GM23338 (cell line): ENCODE measurements at regions not wholly inside any gene's neighbourhood (a gene's known extent, or its start where the extent isn't known, plus 50 kb on each side); places are given as distances from the start of the nearest gene placed in this dataset.

ENCODE experiments used
- CREB1 ChIP-seq: fragments of 250-450 bp; sonication (Bioruptor Pico); IDR thresholded peaks from 2 replicates; pipeline ENCODE4 v1.5.0; 2020; ENCODE audit warnings: low read depth, mild to moderate bottlenecking, moderate library complexity
- EZH2 ChIP-seq: fragments of 200-600 bp; sonication (generic); IDR thresholded peaks from one replicate; pipeline ENCODE4 v1.8.0; 2017; ENCODE audit warnings: antibody characterized with exemption, mild to moderate bottlenecking, low read depth; ENCODE audit not compliant: unreplicated experiment
- EZH2phosphoT487 ChIP-seq: fragments of 200-600 bp; sonication (generic); IDR thresholded peaks from one replicate; pipeline ENCODE4 v1.8.1; 2018; ENCODE audit warnings: antibody characterized with exemption; ENCODE audit not compliant: unreplicated experiment
- JUNB ChIP-seq: IDR thresholded peaks from one replicate; pipeline ENCODE4 v1.6.1; 2016; ENCODE audit warnings: antibody characterized with exemption; ENCODE audit not compliant: unreplicated experiment
- NANOG ChIP-seq: IDR thresholded peaks from 2 replicates; pipeline ENCODE4 v1.6.1; 2016; ENCODE audit warnings: antibody characterized with exemption, borderline replicate concordance
- POLR2AphosphoS5 ChIP-seq: IDR thresholded peaks from 2 replicates; pipeline ENCODE4 v1.6.1; 2016; ENCODE audit warnings: antibody characterized with exemption, low read depth
- ZNF114 ChIP-seq: fragments of 250-450 bp; sonication (Bioruptor Pico); IDR thresholded peaks from 2 replicates; pipeline ENCODE4 v1.5.0; 2020; ENCODE audit warnings: mild to moderate bottlenecking, moderate library complexity
- TF ChIP-seq, protein P1 (sequence below), 2 experiments: fragments of 200-600 bp in 1 of 2; sonication (generic) in 1 of 2; conservative IDR thresholded peaks; 2 replicates each; pipeline versions ENCODE4 v1.5.1 to v1.6.1; 2016 to 2017; ENCODE audit warnings: antibody characterized with exemption in 2 of 2, low read depth in 2 of 2, mild to moderate bottlenecking in 2 of 2, moderate library complexity in 1 of 2
- TF ChIP-seq, protein P2 (sequence below): IDR thresholded peaks from one replicate; pipeline ENCODE4 v1.6.1; 2018; ENCODE audit warnings: antibody characterized with exemption; ENCODE audit not compliant: unreplicated experiment
- TF ChIP-seq, protein P3 (sequence below): fragments of 250-450 bp; sonication (Bioruptor Pico); IDR thresholded peaks from 2 replicates; pipeline ENCODE4 v1.5.0; 2020; ENCODE audit warnings: mild to moderate bottlenecking, moderate library complexity

DNA sequence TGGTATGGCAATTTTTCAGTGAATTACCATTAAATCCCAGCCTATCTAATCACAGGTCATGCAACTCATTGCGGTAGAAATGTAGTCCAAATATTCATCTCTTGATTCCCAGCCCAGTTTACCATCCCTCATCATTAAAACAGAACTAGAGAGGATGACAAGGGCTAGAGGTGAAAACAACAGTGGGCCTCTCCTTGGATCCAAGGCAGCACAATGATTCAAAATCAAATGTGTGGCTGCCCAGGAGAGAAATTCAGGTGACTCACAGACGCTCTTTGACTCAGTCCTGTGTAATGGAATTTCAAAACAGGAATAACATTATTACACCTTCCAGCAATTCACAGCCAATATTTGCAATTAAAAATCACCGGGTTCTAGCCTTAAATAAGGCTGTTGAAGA lies 246.5 kb downstream of the TBL1XR1 start:
- TF ChIP-seq, protein P1, sequence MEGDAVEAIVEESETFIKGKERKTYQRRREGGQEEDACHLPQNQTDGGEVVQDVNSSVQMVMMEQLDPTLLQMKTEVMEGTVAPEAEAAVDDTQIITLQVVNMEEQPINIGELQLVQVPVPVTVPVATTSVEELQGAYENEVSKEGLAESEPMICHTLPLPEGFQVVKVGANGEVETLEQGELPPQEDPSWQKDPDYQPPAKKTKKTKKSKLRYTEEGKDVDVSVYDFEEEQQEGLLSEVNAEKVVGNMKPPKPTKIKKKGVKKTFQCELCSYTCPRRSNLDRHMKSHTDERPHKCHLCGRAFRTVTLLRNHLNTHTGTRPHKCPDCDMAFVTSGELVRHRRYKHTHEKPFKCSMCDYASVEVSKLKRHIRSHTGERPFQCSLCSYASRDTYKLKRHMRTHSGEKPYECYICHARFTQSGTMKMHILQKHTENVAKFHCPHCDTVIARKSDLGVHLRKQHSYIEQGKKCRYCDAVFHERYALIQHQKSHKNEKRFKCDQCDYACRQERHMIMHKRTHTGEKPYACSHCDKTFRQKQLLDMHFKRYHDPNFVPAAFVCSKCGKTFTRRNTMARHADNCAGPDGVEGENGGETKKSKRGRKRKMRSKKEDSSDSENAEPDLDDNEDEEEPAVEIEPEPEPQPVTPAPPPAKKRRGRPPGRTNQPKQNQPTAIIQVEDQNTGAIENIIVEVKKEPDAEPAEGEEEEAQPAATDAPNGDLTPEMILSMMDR (conservative IDR thresholded peaks at IDR 0.05; ENCODE audit: low read depth in 2 of 2) = no peak
- TF ChIP-seq EZH2 = no peak
- no peak for TF ChIP-seq CREB1 (CRISPR knock-in tag)
- no peak for TF ChIP-seq EZH2phosphoT487
- no peak for TF ChIP-seq POLR2AphosphoS5
- TF ChIP-seq, protein P2, sequence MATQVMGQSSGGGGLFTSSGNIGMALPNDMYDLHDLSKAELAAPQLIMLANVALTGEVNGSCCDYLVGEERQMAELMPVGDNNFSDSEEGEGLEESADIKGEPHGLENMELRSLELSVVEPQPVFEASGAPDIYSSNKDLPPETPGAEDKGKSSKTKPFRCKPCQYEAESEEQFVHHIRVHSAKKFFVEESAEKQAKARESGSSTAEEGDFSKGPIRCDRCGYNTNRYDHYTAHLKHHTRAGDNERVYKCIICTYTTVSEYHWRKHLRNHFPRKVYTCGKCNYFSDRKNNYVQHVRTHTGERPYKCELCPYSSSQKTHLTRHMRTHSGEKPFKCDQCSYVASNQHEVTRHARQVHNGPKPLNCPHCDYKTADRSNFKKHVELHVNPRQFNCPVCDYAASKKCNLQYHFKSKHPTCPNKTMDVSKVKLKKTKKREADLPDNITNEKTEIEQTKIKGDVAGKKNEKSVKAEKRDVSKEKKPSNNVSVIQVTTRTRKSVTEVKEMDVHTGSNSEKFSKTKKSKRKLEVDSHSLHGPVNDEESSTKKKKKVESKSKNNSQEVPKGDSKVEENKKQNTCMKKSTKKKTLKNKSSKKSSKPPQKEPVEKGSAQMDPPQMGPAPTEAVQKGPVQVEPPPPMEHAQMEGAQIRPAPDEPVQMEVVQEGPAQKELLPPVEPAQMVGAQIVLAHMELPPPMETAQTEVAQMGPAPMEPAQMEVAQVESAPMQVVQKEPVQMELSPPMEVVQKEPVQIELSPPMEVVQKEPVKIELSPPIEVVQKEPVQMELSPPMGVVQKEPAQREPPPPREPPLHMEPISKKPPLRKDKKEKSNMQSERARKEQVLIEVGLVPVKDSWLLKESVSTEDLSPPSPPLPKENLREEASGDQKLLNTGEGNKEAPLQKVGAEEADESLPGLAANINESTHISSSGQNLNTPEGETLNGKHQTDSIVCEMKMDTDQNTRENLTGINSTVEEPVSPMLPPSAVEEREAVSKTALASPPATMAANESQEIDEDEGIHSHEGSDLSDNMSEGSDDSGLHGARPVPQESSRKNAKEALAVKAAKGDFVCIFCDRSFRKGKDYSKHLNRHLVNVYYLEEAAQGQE = no peak
- no peak for TF ChIP-seq JUNB
- TF ChIP-seq NANOG = no peak
- TF ChIP-seq, protein P3, sequence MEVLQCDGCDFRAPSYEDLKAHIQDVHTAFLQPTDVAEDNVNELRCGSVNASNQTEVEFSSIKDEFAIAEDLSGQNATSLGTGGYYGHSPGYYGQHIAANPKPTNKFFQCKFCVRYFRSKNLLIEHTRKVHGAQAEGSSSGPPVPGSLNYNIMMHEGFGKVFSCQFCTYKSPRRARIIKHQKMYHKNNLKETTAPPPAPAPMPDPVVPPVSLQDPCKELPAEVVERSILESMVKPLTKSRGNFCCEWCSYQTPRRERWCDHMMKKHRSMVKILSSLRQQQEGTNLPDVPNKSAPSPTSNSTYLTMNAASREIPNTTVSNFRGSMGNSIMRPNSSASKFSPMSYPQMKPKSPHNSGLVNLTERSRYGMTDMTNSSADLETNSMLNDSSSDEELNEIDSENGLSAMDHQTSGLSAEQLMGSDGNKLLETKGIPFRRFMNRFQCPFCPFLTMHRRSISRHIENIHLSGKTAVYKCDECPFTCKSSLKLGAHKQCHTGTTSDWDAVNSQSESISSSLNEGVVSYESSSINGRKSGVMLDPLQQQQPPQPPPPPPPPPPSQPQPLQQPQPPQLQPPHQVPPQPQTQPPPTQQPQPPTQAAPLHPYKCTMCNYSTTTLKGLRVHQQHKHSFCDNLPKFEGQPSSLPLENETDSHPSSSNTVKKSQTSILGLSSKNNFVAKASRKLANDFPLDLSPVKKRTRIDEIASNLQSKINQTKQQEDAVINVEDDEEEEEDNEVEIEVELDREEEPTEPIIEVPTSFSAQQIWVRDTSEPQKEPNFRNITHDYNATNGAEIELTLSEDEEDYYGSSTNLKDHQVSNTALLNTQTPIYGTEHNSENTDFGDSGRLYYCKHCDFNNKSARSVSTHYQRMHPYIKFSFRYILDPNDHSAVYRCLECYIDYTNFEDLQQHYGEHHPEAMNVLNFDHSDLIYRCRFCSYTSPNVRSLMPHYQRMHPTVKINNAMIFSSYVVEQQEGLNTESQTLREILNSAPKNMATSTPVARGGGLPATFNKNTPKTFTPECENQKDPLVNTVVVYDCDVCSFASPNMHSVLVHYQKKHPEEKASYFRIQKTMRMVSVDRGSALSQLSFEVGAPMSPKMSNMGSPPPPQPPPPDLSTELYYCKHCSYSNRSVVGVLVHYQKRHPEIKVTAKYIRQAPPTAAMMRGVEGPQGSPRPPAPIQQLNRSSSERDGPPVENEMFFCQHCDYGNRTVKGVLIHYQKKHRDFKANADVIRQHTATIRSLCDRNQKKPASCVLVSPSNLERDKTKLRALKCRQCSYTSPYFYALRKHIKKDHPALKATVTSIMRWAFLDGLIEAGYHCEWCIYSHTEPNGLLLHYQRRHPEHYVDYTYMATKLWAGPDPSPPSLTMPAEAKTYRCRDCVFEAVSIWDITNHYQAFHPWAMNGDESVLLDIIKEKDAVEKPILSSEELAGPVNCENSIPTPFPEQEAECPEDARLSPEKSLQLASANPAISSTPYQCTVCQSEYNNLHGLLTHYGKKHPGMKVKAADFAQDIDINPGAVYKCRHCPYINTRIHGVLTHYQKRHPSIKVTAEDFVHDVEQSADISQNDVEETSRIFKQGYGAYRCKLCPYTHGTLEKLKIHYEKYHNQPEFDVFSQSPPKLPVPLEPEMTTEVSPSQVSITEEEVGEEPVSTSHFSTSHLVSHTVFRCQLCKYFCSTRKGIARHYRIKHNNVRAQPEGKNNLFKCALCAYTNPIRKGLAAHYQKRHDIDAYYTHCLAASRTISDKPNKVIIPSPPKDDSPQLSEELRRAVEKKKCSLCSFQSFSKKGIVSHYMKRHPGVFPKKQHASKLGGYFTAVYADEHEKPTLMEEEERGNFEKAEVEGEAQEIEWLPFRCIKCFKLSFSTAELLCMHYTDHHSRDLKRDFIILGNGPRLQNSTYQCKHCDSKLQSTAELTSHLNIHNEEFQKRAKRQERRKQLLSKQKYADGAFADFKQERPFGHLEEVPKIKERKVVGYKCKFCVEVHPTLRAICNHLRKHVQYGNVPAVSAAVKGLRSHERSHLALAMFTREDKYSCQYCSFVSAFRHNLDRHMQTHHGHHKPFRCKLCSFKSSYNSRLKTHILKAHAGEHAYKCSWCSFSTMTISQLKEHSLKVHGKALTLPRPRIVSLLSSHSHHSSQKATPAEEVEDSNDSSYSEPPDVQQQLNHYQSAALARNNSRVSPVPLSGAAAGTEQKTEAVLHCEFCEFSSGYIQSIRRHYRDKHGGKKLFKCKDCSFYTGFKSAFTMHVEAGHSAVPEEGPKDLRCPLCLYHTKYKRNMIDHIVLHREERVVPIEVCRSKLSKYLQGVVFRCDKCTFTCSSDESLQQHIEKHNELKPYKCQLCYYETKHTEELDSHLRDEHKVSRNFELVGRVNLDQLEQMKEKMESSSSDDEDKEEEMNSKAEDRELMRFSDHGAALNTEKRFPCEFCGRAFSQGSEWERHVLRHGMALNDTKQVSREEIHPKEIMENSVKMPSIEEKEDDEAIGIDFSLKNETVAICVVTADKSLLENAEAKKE (CRISPR knock-in tag) = no peak
- TF ChIP-seq ZNF114 (CRISPR knock-in tag) = no peak
